Activated CD4-positive, alpha-beta memory T cell treated with anti-CD3 and anti-CD28 coated beads, Interleukin-2, amount 10 ng/mL, durations not matched to agents 7 days and 5 days (primary cell): ENCODE measurements at regions not wholly inside any gene's neighbourhood (a gene's known extent, or its start where the extent isn't known, plus 50 kb on each side); places are given as distances from the start of the nearest gene placed in this dataset.
"Not testable (repeated sequence)": the region's sequence is repeated elsewhere in the genome, so short reads cannot be mapped to it uniquely, and the experiment has no call there.

Source experiments
- CTCF ChIA-PET: fragments of 350-600 bp; sonication (Branson Sonifier 250); formaldehyde crosslinking; loops from one replicate; lab custom pipeline; 2021; ENCODE audit warnings: antibody characterized with exemption, inconsistent platforms; lab: Charles Lee
- POLR2A ChIA-PET: fragments of 350-600 bp; sonication (Branson Sonifier 250); formaldehyde crosslinking; loops from one replicate; lab custom pipeline; 2021; ENCODE audit warnings: antibody characterized with exemption; lab: Charles Lee
- DNase-seq: peaks from one replicate; pipeline ENCODE4 v3.0.0-alpha.2; 2020
- H3K27ac Mint-ChIP-seq: one replicate; pipeline ENCODE4 v1.8.0; 2021; ENCODE audit warnings: mild to moderate bottlenecking, mixed read lengths
- H3K27me3 Mint-ChIP-seq: one replicate; pipeline ENCODE4 v1.8.0; 2021; ENCODE audit warnings: mixed read lengths
- H3K36me3 Mint-ChIP-seq: one replicate; pipeline ENCODE4 v1.8.0; 2021; ENCODE audit warnings: low read depth, mixed read lengths
- H3K4me1 Mint-ChIP-seq: one replicate; pipeline ENCODE4 v1.8.0; 2021; ENCODE audit warnings: mixed read lengths
- H3K4me3 Mint-ChIP-seq: one replicate; pipeline ENCODE4 v1.8.0; 2021; ENCODE audit warnings: mild to moderate bottlenecking, mixed read lengths
- H3K9me3 Mint-ChIP-seq: one replicate; pipeline ENCODE4 v1.8.0; 2021; ENCODE audit warnings: mixed read lengths

GRCh38 chr14:87391066-87391465, 601.9 kb downstream of the GALC start:
- DNase-seq = no peak
- H3K9me3 Mint-ChIP-seq = peaks cover 8% of the 10 kb centered on the region
- no peak overlapping the region for H3K4me3 Mint-ChIP-seq
- no peak overlapping the region for H3K27ac Mint-ChIP-seq
- CTCF ChIA-PET = no interaction called here
- no peaks in the 10 kb centered on the region for H3K27me3 Mint-ChIP-seq
- no peaks in the 10 kb centered on the region for H3K4me1 Mint-ChIP-seq
- no peaks in the 10 kb centered on the region for H3K36me3 Mint-ChIP-seq
- POLR2A ChIA-PET = no interaction called here

DNA sequence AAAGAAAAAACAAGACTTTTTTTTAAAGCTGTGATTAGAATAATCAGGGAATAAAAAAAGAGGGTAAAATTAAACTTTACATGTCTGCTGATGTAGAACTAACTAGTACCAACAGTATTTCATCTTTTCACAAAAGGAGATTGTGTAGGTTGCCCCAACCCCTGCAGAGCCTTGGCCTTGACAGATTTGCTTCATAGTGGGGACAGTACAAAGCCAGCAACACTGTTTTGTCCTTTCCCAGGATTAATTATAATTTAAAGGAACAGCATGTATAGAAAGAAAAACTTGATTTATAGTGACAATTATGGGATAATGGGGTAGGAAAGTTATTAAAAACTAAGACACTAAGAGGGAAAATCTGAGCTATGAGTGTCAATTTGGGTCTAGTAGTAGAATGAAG, 604.0 kb downstream of the GALC start:
- ChIA-PET CTCF (no interaction called here), POLR2A (no interaction called here)
- Mint-ChIP-seq H3K27me3 (no peaks in the 10 kb centered on the region), H3K4me3 (no peak overlapping the region), H3K27ac (no peak overlapping the region), H3K36me3 (no peaks in the 10 kb centered on the region), H3K4me1 (no peaks in the 10 kb centered on the region), H3K9me3 (peaks cover 11% of the 10 kb centered on the region)
- no peak for DNase-seq

DNA sequence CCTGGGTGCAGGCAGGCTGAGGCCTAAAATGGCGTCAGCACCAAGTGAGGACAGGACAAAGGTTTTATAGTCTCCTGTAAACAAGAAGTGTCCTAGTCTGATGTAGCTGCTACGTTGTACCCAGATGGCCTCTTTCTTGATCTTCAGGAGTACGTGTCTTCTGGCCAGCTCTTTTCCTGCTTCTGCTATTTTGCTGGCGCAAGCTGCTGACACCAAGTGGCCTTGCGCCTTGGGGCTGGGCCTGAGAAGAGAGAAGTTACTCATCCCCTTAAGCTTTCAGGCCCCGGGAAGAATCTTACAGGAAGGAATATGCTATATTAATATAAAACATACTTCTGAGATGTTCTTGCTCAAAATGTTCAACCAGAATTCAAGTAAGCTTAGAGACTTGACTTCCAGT, 605.2 kb downstream of the GALC start:
- CTCF ChIA-PET = no interaction called here
- Mint-ChIP-seq H3K27me3 (no peaks in the 10 kb centered on the region), H3K4me1 (no peaks in the 10 kb centered on the region), H3K36me3 (no peaks in the 10 kb centered on the region), H3K4me3 (no peak overlapping the region), H3K27ac (no peak overlapping the region), H3K9me3 (peaks cover 13% of the 10 kb centered on the region)
- no peak for DNase-seq
- POLR2A ChIA-PET = no interaction called here

- no peak overlapping the region for H3K4me3 Mint-ChIP-seq
- no peak overlapping the region for H3K27ac Mint-ChIP-seq
- no peaks in the 10 kb centered on the region for H3K36me3 Mint-ChIP-seq
- H3K9me3 Mint-ChIP-seq = peaks cover 13% of the 10 kb centered on the region
- H3K27me3 Mint-ChIP-seq = no peaks in the 10 kb centered on the region
- ChIA-PET CTCF (no interaction called here), POLR2A (no interaction called here)
- no peak for DNase-seq
- no peaks in the 10 kb centered on the region for H3K4me1 Mint-ChIP-seq
Observed at GRCh38 chr14:87386524-87386923, 606.5 kb downstream of the GALC start.

DNA sequence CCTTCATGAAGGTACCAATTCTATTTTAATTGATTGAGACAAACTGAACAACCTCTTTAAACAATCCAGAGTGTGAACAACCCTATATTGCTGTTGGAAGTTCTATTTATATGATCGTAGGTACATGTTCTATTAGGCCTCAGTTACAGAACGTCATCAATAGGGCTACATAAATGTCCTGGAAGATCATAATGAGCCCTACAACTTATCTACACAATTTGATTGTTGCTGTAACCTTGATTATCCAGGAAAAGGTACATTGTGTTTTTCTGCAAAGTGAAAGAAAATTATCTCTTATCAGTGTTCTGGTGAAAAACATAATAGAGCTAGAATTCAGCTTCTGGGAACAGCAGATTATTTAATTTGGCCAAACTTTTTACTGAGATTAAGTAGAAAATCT, 612.9 kb downstream of the GALC start:
- H3K4me1 Mint-ChIP-seq = no peaks in the 10 kb centered on the region
- H3K9me3 Mint-ChIP-seq = peaks cover 2% of the 10 kb centered on the region
- POLR2A ChIA-PET = no interaction called here
- no peak for DNase-seq
- no peaks in the 10 kb centered on the region for H3K27me3 Mint-ChIP-seq
- H3K4me3 Mint-ChIP-seq = no peak overlapping the region
- no peaks in the 10 kb centered on the region for H3K36me3 Mint-ChIP-seq
- CTCF ChIA-PET = no interaction called here
- H3K27ac Mint-ChIP-seq = no peak overlapping the region

GRCh38 chr14:87368751-87369150, 624.2 kb downstream of the GALC start:
- Mint-ChIP-seq H3K4me1 (no peaks in the 10 kb centered on the region), H3K27ac (no peak overlapping the region), H3K9me3 (peaks cover 10% of the 10 kb centered on the region), H3K4me3 (no peak overlapping the region), H3K27me3 (no peaks in the 10 kb centered on the region), H3K36me3 (no peaks in the 10 kb centered on the region)
- DNase-seq = no peak
- ChIA-PET CTCF (no interaction called here), POLR2A (no interaction called here)

- DNase-seq, H3K4me3 Mint-ChIP-seq, H3K4me1 Mint-ChIP-seq, H3K27me3 Mint-ChIP-seq, POLR2A ChIA-PET, CTCF ChIA-PET, H3K27ac Mint-ChIP-seq, H3K36me3 Mint-ChIP-seq: not testable (repeated sequence)
- peaks cover 14% of the 10 kb centered on the region for H3K9me3 Mint-ChIP-seq
Observed at GRCh38 chr14:87360246-87360645, 632.7 kb downstream of the GALC start.

DNA sequence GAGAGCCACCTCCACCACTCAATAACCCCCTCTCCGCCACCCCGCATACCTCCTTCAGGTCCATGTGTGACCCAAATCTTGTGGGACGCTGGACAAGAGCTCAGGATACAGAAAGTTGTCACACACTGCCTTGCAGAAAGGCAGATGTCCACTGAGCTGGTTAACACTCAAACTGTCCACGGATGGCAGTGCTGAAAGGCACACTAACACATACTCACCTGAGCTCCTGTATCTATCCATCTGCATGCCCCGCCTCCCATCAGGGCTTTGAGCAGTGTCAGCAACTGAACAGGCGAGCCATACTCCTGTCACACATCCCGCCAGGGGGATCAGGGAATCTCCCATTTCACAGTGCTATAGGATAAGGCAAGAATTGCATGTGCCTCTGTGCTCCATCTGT, 642.0 kb downstream of the GALC start:
- ChIA-PET POLR2A (no interaction called here), CTCF (no interaction called here)
- no peak overlapping the region for H3K27ac Mint-ChIP-seq
- DNase-seq = no peak
- no peak overlapping the region for H3K4me3 Mint-ChIP-seq
- H3K9me3 Mint-ChIP-seq = peaks cover 5% of the 10 kb centered on the region
- no peaks in the 10 kb centered on the region for H3K27me3 Mint-ChIP-seq
- H3K4me1 Mint-ChIP-seq = no peaks in the 10 kb centered on the region
- no peaks in the 10 kb centered on the region for H3K36me3 Mint-ChIP-seq

DNA sequence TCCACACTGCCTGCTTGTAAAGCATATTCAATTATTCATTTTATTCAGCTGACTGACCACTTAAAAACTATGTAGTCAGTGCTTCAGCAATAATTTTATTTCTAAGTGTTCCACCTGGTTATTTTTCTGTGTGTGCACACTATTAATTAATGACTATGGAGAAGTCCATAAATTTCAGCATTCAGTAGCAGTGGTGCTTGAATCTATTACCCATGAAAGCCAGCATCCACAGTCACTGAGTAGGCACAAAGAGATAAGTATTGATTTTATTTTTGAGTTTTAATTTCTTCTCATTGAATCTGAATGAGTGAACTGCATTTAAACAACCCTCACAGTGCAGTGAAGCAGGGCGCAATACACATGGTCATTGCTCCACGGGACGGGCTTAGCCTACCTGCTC, 643.1 kb downstream of the GALC start:
- no peak for DNase-seq
- Mint-ChIP-seq H3K27me3 (no peaks in the 10 kb centered on the region), H3K4me1 (no peaks in the 10 kb centered on the region), H3K36me3 (no peaks in the 10 kb centered on the region), H3K4me3 (no peak overlapping the region), H3K9me3 (peaks cover 5% of the 10 kb centered on the region), H3K27ac (no peak overlapping the region)
- ChIA-PET CTCF (no interaction called here), POLR2A (no interaction called here)

- no peak overlapping the region for H3K27ac Mint-ChIP-seq
- H3K27me3 Mint-ChIP-seq = no peaks in the 10 kb centered on the region
Observed at GRCh38 chr14:87343652-87344051, 649.3 kb downstream of the GALC start.

DNA sequence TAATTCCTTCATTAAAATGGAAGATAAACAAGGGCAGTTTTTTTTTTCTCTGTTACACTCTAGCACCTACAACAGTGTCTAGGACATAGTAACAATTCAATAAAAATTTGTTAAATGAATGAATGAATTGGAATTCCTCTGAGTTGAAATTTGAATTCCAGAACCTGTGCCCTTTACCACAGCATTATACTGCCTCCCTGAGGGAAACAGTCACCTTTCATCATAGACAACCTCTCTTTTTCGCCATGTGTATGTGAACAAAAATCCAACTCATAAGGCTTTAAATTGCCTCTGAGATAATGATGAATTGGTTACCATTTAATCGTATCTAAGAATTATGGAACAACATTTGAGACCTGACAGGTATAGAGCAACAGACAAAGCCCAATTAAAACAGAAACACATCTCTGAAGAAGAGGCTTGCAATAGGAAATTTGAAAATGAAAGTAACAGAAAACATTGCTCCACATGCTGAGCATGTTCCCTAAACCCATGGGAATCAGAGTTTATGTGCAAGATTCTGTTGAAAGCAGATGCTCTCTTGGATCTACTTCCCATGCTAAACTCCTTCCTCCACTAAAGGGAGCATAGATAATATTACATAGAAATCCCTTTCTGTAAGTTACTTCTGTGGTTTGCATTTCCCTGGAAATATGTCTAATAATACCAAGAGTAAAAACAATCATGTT, 657.8 kb downstream of the GALC start:
- Mint-ChIP-seq H3K9me3 (peaks cover 3% of the 10 kb centered on the region), H3K27me3 (no peaks in the 10 kb centered on the region), H3K36me3 (no peaks in the 10 kb centered on the region), H3K27ac (no peak overlapping the region), H3K4me3 (no peak overlapping the region), H3K4me1 (no peaks in the 10 kb centered on the region)
- DNase-seq = no peak
- CTCF ChIA-PET = no interaction called here
- POLR2A ChIA-PET = no interaction called here

More at GRCh38 chr14:87343652-87344051, 649.3 kb downstream of the GALC start:
- H3K4me3 Mint-ChIP-seq = no peak overlapping the region
- POLR2A ChIA-PET = no interaction called here
- H3K36me3 Mint-ChIP-seq = no peaks in the 10 kb centered on the region
- DNase-seq = no peak
- CTCF ChIA-PET = no interaction called here
- H3K9me3 Mint-ChIP-seq = peaks cover 5% of the 10 kb centered on the region
- no peaks in the 10 kb centered on the region for H3K4me1 Mint-ChIP-seq

DNA sequence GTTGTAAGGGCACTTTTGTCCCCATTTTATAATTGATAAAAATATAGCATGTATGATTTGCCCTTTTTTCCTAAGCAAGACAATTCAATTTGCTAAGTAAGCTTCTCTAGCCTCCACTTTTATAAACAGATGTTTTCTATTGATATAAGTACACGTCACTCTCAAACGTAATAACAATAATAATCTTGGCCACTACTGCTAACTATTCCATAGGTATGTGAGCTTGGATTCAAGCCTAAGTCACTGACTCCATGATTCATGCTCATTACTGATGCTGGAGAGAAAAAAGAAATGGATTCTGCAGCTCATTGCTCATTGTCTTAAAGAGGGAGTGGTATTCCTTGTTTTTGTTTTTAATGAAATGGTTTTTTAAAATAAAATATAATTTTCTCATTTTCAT, 661.0 kb downstream of the GALC start:
- ChIA-PET POLR2A (no interaction called here), CTCF (no interaction called here)
- DNase-seq = no peak
- H3K9me3 Mint-ChIP-seq = peaks cover 3% of the 10 kb centered on the region
- no peaks in the 10 kb centered on the region for H3K4me1 Mint-ChIP-seq
- no peaks in the 10 kb centered on the region for H3K36me3 Mint-ChIP-seq
- H3K4me3 Mint-ChIP-seq = no peak overlapping the region
- H3K27ac Mint-ChIP-seq = no peak overlapping the region
- no peaks in the 10 kb centered on the region for H3K27me3 Mint-ChIP-seq

DNA sequence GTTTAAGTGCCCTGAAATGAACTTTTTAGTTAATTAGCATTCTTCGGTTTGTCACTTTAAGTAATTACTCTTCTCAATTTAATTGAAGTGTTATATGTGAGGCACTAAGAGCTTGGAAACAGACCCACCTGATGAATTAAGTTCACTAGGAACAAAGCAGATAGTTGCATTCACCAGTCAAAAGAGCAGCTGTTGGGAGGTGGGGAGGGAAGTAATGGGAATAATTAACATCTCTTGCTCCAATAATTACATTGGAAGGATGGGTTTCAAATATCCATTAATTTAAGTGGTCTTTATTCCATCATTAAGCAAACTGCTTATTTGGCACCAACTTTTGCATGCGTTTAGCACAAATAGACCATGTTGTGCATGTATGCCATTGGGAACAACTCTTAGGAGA, 667.2 kb downstream of the GALC start:
- H3K4me1 Mint-ChIP-seq = no peaks in the 10 kb centered on the region
- H3K9me3 Mint-ChIP-seq = peaks cover 6% of the 10 kb centered on the region
- no peak overlapping the region for H3K27ac Mint-ChIP-seq
- ChIA-PET CTCF (no interaction called here), POLR2A (no interaction called here)
- H3K4me3 Mint-ChIP-seq = no peak overlapping the region
- no peak for DNase-seq
- no peaks in the 10 kb centered on the region for H3K27me3 Mint-ChIP-seq
- no peaks in the 10 kb centered on the region for H3K36me3 Mint-ChIP-seq

GRCh38 chr14:87323191-87323590, 669.8 kb downstream of the GALC start:
- ChIA-PET CTCF (no interaction called here), POLR2A (no interaction called here)
- DNase-seq = no peak
- H3K27ac Mint-ChIP-seq = no peak overlapping the region
- no peaks in the 10 kb centered on the region for H3K36me3 Mint-ChIP-seq
- no peaks in the 10 kb centered on the region for H3K27me3 Mint-ChIP-seq
- no peak overlapping the region for H3K4me3 Mint-ChIP-seq
- peaks cover 6% of the 10 kb centered on the region for H3K9me3 Mint-ChIP-seq
- H3K4me1 Mint-ChIP-seq = no peaks in the 10 kb centered on the region
